ENCODE measurements at regions not wholly inside any gene's neighbourhood (a gene's known extent, or its start where the extent isn't known, plus 50 kb on each side); places are given as distances from the start of the nearest gene placed in this dataset.

DNA sequence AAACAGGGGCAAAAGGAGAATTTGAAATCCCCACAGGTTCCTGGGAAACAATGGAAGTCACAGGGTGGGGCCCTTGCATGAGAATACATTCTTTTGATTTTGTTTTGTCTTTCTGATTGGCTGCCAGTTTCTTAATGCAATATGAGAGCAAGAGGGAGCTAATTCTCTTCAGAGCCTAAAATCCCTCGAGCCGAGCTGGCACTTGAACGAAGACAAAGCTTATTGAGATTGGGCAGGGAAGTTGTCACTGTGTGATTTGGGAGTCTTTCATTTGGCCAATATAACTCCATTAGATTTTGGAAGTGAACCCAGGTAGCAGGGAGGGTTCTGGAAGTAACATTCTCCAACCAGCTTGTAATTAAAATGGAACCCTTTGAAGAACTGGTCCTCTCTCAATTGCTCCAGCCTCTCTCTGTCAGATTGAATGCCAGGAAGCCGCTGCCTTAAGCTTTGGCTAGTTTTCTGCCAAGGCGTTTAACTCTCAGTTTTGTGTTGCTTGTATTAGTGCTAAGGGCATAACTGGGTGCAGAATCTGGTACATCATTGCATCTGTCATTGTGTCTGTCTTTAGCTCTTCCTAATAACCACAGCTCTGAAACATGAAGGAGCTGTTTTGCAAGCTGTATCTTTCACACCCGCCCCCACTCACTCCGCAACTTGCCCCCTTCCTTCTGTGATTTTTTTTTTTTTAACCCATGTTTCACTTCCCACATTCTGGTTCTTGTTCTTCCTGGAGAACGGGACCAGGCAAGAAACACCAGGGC, 272.0 kb downstream of the MAF start:
- no peak overlapping the region for H3K27ac ChIP-seq
- H3K4me1 ChIP-seq, result peaks cover 16% of the 10 kb centered on the region
- no peak overlapping the region for H3K4me2 ChIP-seq (ENCODE audit: low read length)
- TF ChIP-seq, protein P1, sequence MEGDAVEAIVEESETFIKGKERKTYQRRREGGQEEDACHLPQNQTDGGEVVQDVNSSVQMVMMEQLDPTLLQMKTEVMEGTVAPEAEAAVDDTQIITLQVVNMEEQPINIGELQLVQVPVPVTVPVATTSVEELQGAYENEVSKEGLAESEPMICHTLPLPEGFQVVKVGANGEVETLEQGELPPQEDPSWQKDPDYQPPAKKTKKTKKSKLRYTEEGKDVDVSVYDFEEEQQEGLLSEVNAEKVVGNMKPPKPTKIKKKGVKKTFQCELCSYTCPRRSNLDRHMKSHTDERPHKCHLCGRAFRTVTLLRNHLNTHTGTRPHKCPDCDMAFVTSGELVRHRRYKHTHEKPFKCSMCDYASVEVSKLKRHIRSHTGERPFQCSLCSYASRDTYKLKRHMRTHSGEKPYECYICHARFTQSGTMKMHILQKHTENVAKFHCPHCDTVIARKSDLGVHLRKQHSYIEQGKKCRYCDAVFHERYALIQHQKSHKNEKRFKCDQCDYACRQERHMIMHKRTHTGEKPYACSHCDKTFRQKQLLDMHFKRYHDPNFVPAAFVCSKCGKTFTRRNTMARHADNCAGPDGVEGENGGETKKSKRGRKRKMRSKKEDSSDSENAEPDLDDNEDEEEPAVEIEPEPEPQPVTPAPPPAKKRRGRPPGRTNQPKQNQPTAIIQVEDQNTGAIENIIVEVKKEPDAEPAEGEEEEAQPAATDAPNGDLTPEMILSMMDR (IDR thresholded peaks at IDR 0.05), result peak; percentile 7
- H3K9ac ChIP-seq, result no peak overlapping the region
- H2AFZ ChIP-seq, result peak overlapping the region; percentile 58
- no peaks in the 10 kb centered on the region for H3K9me3 ChIP-seq (ENCODE audit: control insufficient read depth, low read length)
- H3K4me3 ChIP-seq (ENCODE audit: low read depth, low read length), result no peak overlapping the region
- no peaks in the 10 kb centered on the region for H3K36me3 ChIP-seq (ENCODE audit: control insufficient read depth, insufficient read depth, low read length)
- H3K79me2 ChIP-seq, result no peaks in the 10 kb centered on the region
- no peaks in the 10 kb centered on the region for H3K27me3 ChIP-seq (ENCODE audit: control insufficient read depth, insufficient read depth, low read length)

DNA sequence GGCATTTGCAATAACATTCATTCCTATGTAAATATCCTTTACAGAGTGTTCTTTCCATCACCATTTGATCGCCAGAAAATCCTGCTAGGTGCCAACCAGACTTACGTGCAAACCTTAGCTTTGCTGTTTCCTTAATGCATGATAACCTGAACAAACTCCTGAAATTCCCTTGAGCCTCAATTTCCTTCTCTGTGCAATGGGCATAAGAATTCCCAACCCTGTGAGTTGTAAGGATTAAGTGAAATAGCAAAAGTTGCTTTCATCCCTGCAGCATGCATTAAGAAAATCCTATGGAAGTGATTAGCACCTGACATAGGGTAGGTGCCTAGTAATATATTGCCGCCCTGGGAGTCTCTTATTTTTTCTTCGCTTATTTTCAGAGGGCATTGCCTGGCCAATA, 272.7 kb downstream of the MAF start:
- H3K9me3 ChIP-seq (ENCODE audit: control insufficient read depth, low read length), result no peaks in the 10 kb centered on the region
- no peaks in the 10 kb centered on the region for H3K79me2 ChIP-seq
- H3K4me1 ChIP-seq, result peaks cover 16% of the 10 kb centered on the region
- H3K9ac ChIP-seq, result no peak overlapping the region
- no peak overlapping the region for H3K4me2 ChIP-seq (ENCODE audit: low read length)
- H3K27ac ChIP-seq, result no peak overlapping the region
- no peaks in the 10 kb centered on the region for H3K27me3 ChIP-seq (ENCODE audit: control insufficient read depth, insufficient read depth, low read length)
- peak overlapping the region; percentile 13 for H2AFZ ChIP-seq
- H3K4me3 ChIP-seq (ENCODE audit: low read depth, low read length), result no peak overlapping the region
- no peaks in the 10 kb centered on the region for H3K36me3 ChIP-seq (ENCODE audit: control insufficient read depth, insufficient read depth, low read length)
- TF ChIP-seq, protein P1 (IDR thresholded peaks at IDR 0.05), result no peak

DNA sequence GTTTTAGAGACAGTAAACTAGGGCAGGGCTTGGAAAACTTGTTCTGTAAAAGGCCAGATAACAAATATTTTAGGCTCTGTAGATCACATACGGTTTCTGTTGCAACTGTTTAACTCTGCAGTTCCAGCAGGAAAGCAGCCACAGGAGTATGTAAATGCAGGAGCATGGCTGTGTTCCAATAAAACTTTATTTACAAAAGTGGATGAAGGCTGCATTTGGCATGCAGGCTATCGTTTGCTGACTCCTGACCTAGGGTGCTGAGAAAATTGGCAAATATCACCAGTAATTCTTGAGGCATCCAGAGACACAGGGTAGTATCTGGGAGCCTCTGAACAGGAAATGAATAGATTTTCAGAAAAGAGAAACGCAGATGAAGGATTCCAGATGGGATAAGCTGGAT, 274.0 kb downstream of the MAF start:
- no peaks in the 10 kb centered on the region for H3K9me3 ChIP-seq (ENCODE audit: control insufficient read depth, low read length)
- H3K4me3 ChIP-seq (ENCODE audit: low read depth, low read length), result no peak overlapping the region
- H3K27me3 ChIP-seq (ENCODE audit: control insufficient read depth, insufficient read depth, low read length), result no peaks in the 10 kb centered on the region
- no peaks in the 10 kb centered on the region for H3K79me2 ChIP-seq
- no peak overlapping the region for H3K4me2 ChIP-seq (ENCODE audit: low read length)
- peaks cover 16% of the 10 kb centered on the region for H3K4me1 ChIP-seq
- H3K9ac ChIP-seq, result no peak overlapping the region
- H3K27ac ChIP-seq, result no peak overlapping the region
- no peak overlapping the region for H2AFZ ChIP-seq
- TF ChIP-seq, protein P1 (IDR thresholded peaks at IDR 0.05), result no peak
- no peaks in the 10 kb centered on the region for H3K36me3 ChIP-seq (ENCODE audit: control insufficient read depth, insufficient read depth, low read length)

DNA sequence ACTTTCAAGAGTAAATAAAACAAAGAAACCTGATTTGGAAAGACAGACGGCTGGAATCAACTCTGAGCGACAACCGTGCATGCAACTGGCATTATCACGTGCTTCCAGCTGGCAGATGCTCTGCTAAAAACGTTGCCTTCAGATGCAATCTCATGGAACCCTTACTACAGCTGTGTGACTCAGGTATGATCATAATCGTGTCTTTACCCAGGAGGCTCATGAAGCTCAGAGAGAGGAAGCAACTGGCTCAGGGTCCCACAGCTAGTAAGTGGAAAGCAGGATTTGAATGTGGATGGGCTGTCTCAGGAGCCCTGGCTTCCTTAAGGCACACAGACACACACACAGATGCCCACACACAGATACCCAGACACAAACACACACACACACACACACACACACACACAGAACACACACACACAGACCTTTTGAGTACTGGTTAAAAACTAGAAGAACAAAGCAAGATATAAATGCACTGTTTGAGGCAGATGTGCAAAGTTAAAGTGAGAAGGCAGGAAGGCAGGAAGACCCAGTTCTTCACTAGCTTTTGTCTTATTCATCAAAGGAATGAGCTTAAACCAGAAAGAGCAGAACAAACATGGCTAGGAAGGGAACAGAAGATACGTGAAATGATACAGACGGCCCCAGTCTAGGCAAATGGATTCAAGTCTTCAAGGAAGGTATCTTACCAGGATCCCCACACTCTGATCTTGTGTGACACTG, 275.2 kb downstream of the MAF start:
- TF ChIP-seq, protein P1 (IDR thresholded peaks at IDR 0.05), result no peak
- H3K9me3 ChIP-seq (ENCODE audit: control insufficient read depth, low read length), result no peaks in the 10 kb centered on the region
- no peaks in the 10 kb centered on the region for H3K79me2 ChIP-seq
- peak overlapping the region; percentile 33 for H2AFZ ChIP-seq
- H3K4me2 ChIP-seq (ENCODE audit: low read length), result peak overlapping the region; percentile 19
- no peak overlapping the region for H3K9ac ChIP-seq
- H3K36me3 ChIP-seq (ENCODE audit: control insufficient read depth, insufficient read depth, low read length), result no peaks in the 10 kb centered on the region
- H3K4me1 ChIP-seq, result peaks cover 16% of the 10 kb centered on the region
- H3K4me3 ChIP-seq (ENCODE audit: low read depth, low read length), result no peak overlapping the region
- H3K27ac ChIP-seq, result no peak overlapping the region
- no peaks in the 10 kb centered on the region for H3K27me3 ChIP-seq (ENCODE audit: control insufficient read depth, insufficient read depth, low read length)
